ENCODE measurements at regions not wholly inside any gene's neighbourhood (a gene's known extent, or its start where the extent isn't known, plus 50 kb on each side); places are given as distances from the start of the nearest gene placed in this dataset.
"Not testable (repeated sequence)": the region's sequence is repeated elsewhere in the genome, so short reads cannot be mapped to it uniquely, and the experiment has no call there.

GRCh38 chr6:23851522-23851921 is 274.5 kb upstream of the NRSN1 start:
- Histone ChIP-seq H3K9ac (ENCODE audit: low read depth, low read length) (no peak overlapping the region), H3K4me1 (ENCODE audit: insufficient read depth, low read length) (no peaks in the 10 kb centered on the region), H3K27ac (ENCODE audit: low read length) (no peak overlapping the region), H3K4me2 (ENCODE audit: insufficient read depth, low read length) (no peak overlapping the region), H3K27me3 (ENCODE audit: insufficient read depth, low read length, poor library complexity) (no peaks in the 10 kb centered on the region), H3K79me2 (ENCODE audit: insufficient read depth, low read length) (no peaks in the 10 kb centered on the region), H3K4me3 (ENCODE audit: low read depth in 1 of 2, low read length in 2 of 2) (no peak overlapping the region), H4K20me1 (ENCODE audit: insufficient read depth, low read length) (no peaks in the 10 kb centered on the region), H3K9me3 (ENCODE audit: insufficient read depth, low read length, severe bottlenecking) (no peaks in the 10 kb centered on the region), H2AFZ (ENCODE audit: low read depth, low read length) (no peak overlapping the region), H3K36me3 (ENCODE audit: insufficient read depth, low read length) (no peaks in the 10 kb centered on the region)
- ATAC-seq (ENCODE audit: insufficient read depth, low read depth) (no peak), DNase-seq (no peak)
- TF ChIP-seq CTCF (IDR thresholded peaks at IDR 0.05; ENCODE audit: borderline replicate concordance, extremely low read depth, low read length, poor library complexity, severe bottlenecking) (no peak), EZH2 (IDR thresholded peaks at IDR 0.05; ENCODE audit: borderline replicate concordance, low read depth, low read length, severe bottlenecking) (no peak)

DNA sequence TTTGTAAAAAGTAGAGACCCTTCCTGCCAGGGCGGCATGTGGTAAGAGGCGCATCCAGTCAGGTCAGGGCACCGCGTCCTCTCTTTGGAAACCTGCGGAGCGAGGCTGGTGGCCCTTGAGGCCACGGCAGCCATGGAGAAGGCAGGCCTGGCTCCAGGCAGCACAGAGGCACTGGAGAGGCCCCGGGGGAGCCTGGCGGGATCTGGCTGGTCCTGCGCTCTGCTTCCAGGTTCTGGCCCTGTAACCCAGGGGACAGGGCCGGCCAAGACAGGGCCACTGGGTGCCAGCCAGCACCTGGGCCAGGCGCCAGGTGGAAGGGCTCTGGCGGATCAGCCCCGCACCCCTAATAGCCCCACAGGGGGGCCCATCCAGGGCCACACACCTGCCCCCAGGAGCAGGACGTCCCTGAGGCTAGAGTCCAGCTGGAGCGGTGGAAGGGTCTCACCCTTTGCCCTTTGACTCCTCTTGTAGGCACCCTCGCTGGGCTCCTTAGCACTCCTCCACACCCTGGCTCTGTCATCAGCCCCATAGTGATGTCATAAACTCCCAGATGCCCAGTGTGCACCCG is 272.4 kb upstream of the NRSN1 start:
- ATAC-seq (ENCODE audit: insufficient read depth, low read depth); H3K36me3 ChIP-seq (ENCODE audit: insufficient read depth, low read length); H3K27me3 ChIP-seq (ENCODE audit: insufficient read depth, low read length, poor library complexity); H3K9ac ChIP-seq (ENCODE audit: low read depth, low read length); H4K20me1 ChIP-seq (ENCODE audit: insufficient read depth, low read length); H3K4me3 ChIP-seq (ENCODE audit: low read depth in 1 of 2, low read length in 2 of 2); H3K4me1 ChIP-seq (ENCODE audit: insufficient read depth, low read length); H3K4me2 ChIP-seq (ENCODE audit: insufficient read depth, low read length); H3K27ac ChIP-seq (ENCODE audit: low read length); H2AFZ ChIP-seq (ENCODE audit: low read depth, low read length); H3K9me3 ChIP-seq (ENCODE audit: insufficient read depth, low read length, severe bottlenecking); H3K79me2 ChIP-seq (ENCODE audit: insufficient read depth, low read length); DNase-seq: not testable (repeated sequence)

- not testable (repeated sequence) for H3K27me3 ChIP-seq (ENCODE audit: insufficient read depth, low read length, poor library complexity); DNase-seq; H3K9me3 ChIP-seq (ENCODE audit: insufficient read depth, low read length, severe bottlenecking); H3K36me3 ChIP-seq (ENCODE audit: insufficient read depth, low read length); H2AFZ ChIP-seq (ENCODE audit: low read depth, low read length); H3K27ac ChIP-seq (ENCODE audit: low read length); H3K4me1 ChIP-seq (ENCODE audit: insufficient read depth, low read length); H3K4me3 ChIP-seq (ENCODE audit: low read depth in 1 of 2, low read length in 2 of 2); H4K20me1 ChIP-seq (ENCODE audit: insufficient read depth, low read length); H3K79me2 ChIP-seq (ENCODE audit: insufficient read depth, low read length); ATAC-seq (ENCODE audit: insufficient read depth, low read depth); H3K4me2 ChIP-seq (ENCODE audit: insufficient read depth, low read length); H3K9ac ChIP-seq (ENCODE audit: low read depth, low read length)
Observed at GRCh38 chr6:23854154-23854553, 271.9 kb upstream of the NRSN1 start.

GRCh38 chr6:23855497-23856116 is 270.4 kb upstream of the NRSN1 start:
- H3K4me1 ChIP-seq (ENCODE audit: insufficient read depth, low read length) = no peaks in the 10 kb centered on the region
- no peak overlapping the region for H3K27ac ChIP-seq (ENCODE audit: low read length)
- no peaks in the 10 kb centered on the region for H3K36me3 ChIP-seq (ENCODE audit: insufficient read depth, low read length)
- ATAC-seq (ENCODE audit: insufficient read depth, low read depth) (no peak), DNase-seq (no peak)
- H3K79me2 ChIP-seq (ENCODE audit: insufficient read depth, low read length) = no peaks in the 10 kb centered on the region
- no peak overlapping the region for H2AFZ ChIP-seq (ENCODE audit: low read depth, low read length)
- H3K27me3 ChIP-seq (ENCODE audit: insufficient read depth, low read length, poor library complexity) = no peaks in the 10 kb centered on the region
- TF ChIP-seq EZH2 (IDR thresholded peaks at IDR 0.05; ENCODE audit: borderline replicate concordance, low read depth, low read length, severe bottlenecking) (no peak), CTCF (IDR thresholded peaks at IDR 0.05; ENCODE audit: borderline replicate concordance, extremely low read depth, low read length, poor library complexity, severe bottlenecking) (no peak)
- H3K4me3 ChIP-seq (ENCODE audit: low read depth in 1 of 2, low read length in 2 of 2) = no peak overlapping the region
- no peaks in the 10 kb centered on the region for H4K20me1 ChIP-seq (ENCODE audit: insufficient read depth, low read length)
- H3K4me2 ChIP-seq (ENCODE audit: insufficient read depth, low read length) = no peak overlapping the region
- no peak overlapping the region for H3K9ac ChIP-seq (ENCODE audit: low read depth, low read length)
- H3K9me3 ChIP-seq (ENCODE audit: insufficient read depth, low read length, severe bottlenecking) = no peaks in the 10 kb centered on the region

All from DND-41 (cell line).